Memory B cell (primary cell): ENCODE measurements at regions not wholly inside any gene's neighbourhood (a gene's known extent, or its start where the extent isn't known, plus 50 kb on each side); places are given as distances from the start of the nearest gene placed in this dataset.
"Not testable (repeated sequence)": the region's sequence is repeated elsewhere in the genome, so short reads cannot be mapped to it uniquely, and the experiment has no call there.

Experiments used
- ATAC-seq: fragments of 150-1000 bp; cut with Tn5 transposase; 2 replicates; pipeline ENCODE4 v1.10.0; 2021; ENCODE audit warnings: low read depth, mild to moderate bottlenecking, moderate library complexity
- DNase-seq, 2 donors: peaks; one replicate each; pipeline ENCODE4 v3.0.0; 2022; ENCODE audit warnings: low spot score in 2 of 2
- H3K27ac Mint-ChIP-seq: one replicate; pipeline ENCODE4 v1.8.0; 2022; ENCODE audit warnings: mild to moderate bottlenecking, moderate library complexity, mixed read lengths
- H3K27me3 Mint-ChIP-seq: one replicate; pipeline ENCODE4 v1.8.0; 2022; ENCODE audit warnings: mixed read lengths
- H3K36me3 Mint-ChIP-seq: one replicate; pipeline ENCODE4 v1.8.0; 2022; ENCODE audit warnings: mild to moderate bottlenecking, mixed read lengths
- H3K4me1 Mint-ChIP-seq: one replicate; pipeline ENCODE4 v1.8.0; 2022; ENCODE audit warnings: mixed read lengths
- H3K4me3 Mint-ChIP-seq: one replicate; pipeline ENCODE4 v1.8.0; 2022; ENCODE audit warnings: mild to moderate bottlenecking, moderate library complexity, mixed read lengths
- H3K9me3 Mint-ChIP-seq: one replicate; pipeline ENCODE4 v1.8.0; 2022; ENCODE audit warnings: mixed read lengths

DNA sequence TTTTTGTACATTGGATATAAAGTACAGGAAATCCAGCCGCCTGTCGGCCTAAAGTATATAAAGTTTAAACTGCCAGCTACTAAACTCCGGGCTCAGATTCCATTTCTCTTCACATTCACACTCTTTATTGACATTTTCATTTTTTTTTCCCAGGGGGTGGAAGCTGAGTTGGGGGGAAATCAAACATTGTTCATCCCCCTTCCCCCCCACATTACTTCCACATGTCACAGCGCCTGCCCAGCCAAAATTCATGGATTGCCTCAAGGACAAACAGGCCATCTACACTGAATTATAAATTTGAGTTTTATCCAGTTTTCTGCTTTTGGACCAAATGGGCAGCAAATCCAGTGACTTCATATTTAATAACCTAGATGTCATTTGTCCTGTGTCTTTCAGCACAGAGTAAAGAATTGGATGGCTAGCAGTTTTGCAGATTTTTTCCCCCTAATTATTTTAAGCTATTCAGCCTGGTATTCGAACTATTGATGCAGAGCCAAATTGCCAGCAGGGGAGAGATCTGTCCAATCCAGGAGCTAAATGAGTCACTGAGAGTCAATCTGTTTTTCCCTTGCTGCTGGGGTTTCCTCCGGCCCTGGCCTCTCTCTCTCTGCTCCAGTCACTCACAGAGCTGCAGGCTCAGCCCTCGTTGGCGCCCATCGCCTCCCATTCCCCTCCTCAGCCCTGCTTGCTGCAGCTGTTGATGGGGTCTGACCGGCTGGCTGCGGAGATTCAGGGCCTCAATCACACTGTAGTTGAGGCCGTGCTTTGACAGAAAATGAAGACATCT is 98.0 kb downstream of the LMO4 start:
- H3K27ac Mint-ChIP-seq: no peak overlapping the region
- ATAC-seq: no peak

DNA sequence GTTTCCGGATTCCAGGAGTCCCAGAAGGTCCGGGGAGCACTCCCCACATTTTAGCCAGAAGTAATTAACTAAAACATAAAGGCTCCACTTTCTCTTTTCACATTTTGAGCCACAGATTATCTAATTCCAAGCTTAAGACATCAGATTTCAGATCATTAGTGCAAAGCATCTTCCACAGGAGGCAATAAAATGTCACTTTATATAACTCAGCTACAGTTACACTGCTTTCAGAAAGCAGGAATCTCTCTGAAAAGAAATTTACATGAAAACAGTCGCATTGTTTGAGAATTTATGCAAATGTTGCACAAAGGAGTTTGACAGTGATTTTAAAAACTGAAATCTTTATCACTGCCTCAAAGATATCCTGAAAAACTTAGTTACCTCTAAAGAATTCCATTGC is 99.7 kb downstream of the LMO4 start:
- Mint-ChIP-seq H3K4me1 (no peaks in the 10 kb centered on the region), H3K4me3 (no peak overlapping the region), H3K27ac (no peak overlapping the region), H3K27me3 (no peaks in the 10 kb centered on the region), H3K9me3 (no peaks in the 10 kb centered on the region), H3K36me3 (no peaks in the 10 kb centered on the region)
- DNase-seq (no peak), ATAC-seq (no peak)

More for the DNA sequence above, 98.0 kb downstream of the LMO4 start:
- Mint-ChIP-seq H3K9me3 (no peaks in the 10 kb centered on the region), H3K4me3 (no peak overlapping the region), H3K27me3 (no peaks in the 10 kb centered on the region), H3K36me3 (peaks cover 1% of the 10 kb centered on the region), H3K4me1 (no peaks in the 10 kb centered on the region)
- DNase-seq: no peak

- Mint-ChIP-seq H3K27ac (no peak overlapping the region), H3K9me3 (no peaks in the 10 kb centered on the region), H3K4me3 (no peak overlapping the region), H3K36me3 (no peaks in the 10 kb centered on the region), H3K4me1 (no peaks in the 10 kb centered on the region), H3K27me3 (no peaks in the 10 kb centered on the region)
- DNase-seq (no peak), ATAC-seq (no peak)
These were observed 100.2 kb downstream of the LMO4 start for GRCh38 chr1:87428883-87429282.

GRCh38 chr1:87432685-87433084 is 104.0 kb downstream of the LMO4 start:
- ATAC-seq: no peak
- no peak overlapping the region for H3K4me3 Mint-ChIP-seq
- H3K27me3 Mint-ChIP-seq: peaks cover 2% of the 10 kb centered on the region
- no peak for DNase-seq
- H3K9me3 Mint-ChIP-seq: no peaks in the 10 kb centered on the region
- H3K27ac Mint-ChIP-seq: no peak overlapping the region
- H3K4me1 Mint-ChIP-seq: no peaks in the 10 kb centered on the region
- H3K36me3 Mint-ChIP-seq: no peaks in the 10 kb centered on the region

DNA sequence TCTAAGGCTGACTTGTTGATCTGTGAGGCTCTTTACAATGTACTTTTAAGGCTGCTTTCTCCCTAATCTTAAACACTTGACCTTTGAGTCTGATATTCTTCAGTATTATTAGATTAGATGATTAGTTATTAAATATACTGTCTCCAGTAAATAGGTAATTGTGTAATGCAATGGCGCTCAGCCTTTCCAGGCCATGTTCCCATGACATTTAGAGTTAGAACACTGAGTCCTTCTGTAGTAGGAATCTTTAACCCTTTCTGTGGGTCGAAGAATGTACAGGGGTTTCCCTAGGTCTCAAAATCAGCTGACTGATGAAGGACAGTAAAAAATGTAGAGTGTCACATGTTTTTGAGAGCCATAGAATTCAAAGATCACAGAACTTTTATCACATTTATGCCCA is 104.4 kb downstream of the LMO4 start:
- H3K4me3 Mint-ChIP-seq, DNase-seq, H3K4me1 Mint-ChIP-seq, H3K9me3 Mint-ChIP-seq, H3K36me3 Mint-ChIP-seq, H3K27me3 Mint-ChIP-seq, ATAC-seq, H3K27ac Mint-ChIP-seq: not testable (repeated sequence)

- no peak for DNase-seq
These were observed 106.8 kb downstream of the LMO4 start for GRCh38 chr1:87435484-87435883.

GRCh38 chr1:87436115-87436514 is 107.4 kb downstream of the LMO4 start:
- not testable (repeated sequence) for H3K27me3 Mint-ChIP-seq, DNase-seq, H3K9me3 Mint-ChIP-seq, ATAC-seq, H3K27ac Mint-ChIP-seq, H3K4me1 Mint-ChIP-seq, H3K36me3 Mint-ChIP-seq, H3K4me3 Mint-ChIP-seq

More at GRCh38 chr1:87435484-87435883, 106.8 kb downstream of the LMO4 start:
- no peak overlapping the region for H3K4me3 Mint-ChIP-seq
- peaks cover 2% of the 10 kb centered on the region for H3K27me3 Mint-ChIP-seq
- peaks cover 3% of the 10 kb centered on the region for H3K4me1 Mint-ChIP-seq
- ATAC-seq: no peak
- no peaks in the 10 kb centered on the region for H3K9me3 Mint-ChIP-seq
- no peaks in the 10 kb centered on the region for H3K36me3 Mint-ChIP-seq
- no peak overlapping the region for H3K27ac Mint-ChIP-seq

DNA sequence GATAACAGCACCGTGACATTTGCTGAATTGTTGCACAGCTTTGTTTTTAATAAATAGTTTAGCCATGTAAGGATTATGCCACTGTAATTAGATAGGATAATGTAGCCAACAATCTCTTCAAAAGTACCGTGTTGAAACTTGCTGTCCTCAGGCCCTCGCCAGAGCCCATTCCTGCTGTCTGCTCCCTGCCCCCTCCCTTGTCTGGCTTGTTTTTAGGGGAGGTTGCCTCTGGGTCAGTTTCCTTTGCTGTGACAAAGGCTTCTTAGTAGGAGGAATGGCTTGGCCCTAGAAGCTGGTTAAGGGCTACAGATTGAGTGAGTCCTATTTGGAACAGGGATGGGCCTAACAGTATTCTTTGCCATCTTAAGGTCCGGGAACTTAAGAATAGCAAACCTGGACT is 107.9 kb downstream of the LMO4 start:
- Mint-ChIP-seq H3K4me1 (peaks cover 3% of the 10 kb centered on the region), H3K4me3 (no peak overlapping the region), H3K9me3 (no peaks in the 10 kb centered on the region), H3K36me3 (no peaks in the 10 kb centered on the region), H3K27me3 (peaks cover 2% of the 10 kb centered on the region), H3K27ac (no peak overlapping the region)
- ATAC-seq: no peak
- DNase-seq: no peak

DNA sequence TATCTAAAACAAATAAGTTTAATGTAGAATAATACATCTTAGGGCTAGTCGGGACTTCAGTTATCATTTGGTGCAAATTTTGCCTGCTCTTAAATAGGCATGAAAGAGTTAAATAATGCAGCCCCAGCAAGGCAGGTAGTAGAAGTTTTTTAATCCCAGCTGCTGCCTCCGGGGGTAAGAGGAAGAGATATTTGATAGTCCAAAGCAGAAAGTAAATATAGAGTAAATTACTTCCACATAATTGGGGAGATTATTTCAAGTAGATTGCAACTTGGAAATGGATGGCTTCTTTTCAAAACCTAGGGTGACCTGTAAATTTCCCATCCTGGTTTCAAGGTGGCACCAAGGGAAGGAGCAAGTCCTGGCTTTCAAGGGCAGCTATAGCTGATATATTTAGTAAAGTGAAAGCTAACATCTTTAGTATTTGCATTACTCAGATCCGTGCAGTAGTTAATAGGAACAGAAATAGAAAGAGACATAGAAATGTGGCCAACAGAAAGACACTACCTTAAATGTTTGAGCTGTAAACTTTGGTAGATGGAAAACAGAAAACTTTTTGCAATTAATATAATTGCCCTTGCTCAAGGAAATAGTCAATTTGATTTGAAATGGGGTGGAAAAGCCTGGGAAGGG is 109.1 kb downstream of the LMO4 start:
- Mint-ChIP-seq H3K4me1 (peaks cover 3% of the 10 kb centered on the region), H3K36me3 (no peaks in the 10 kb centered on the region), H3K27ac (no peak overlapping the region), H3K27me3 (peaks cover 2% of the 10 kb centered on the region), H3K4me3 (no peak overlapping the region), H3K9me3 (no peaks in the 10 kb centered on the region)
- ATAC-seq (no peak), DNase-seq (no peak)

DNA sequence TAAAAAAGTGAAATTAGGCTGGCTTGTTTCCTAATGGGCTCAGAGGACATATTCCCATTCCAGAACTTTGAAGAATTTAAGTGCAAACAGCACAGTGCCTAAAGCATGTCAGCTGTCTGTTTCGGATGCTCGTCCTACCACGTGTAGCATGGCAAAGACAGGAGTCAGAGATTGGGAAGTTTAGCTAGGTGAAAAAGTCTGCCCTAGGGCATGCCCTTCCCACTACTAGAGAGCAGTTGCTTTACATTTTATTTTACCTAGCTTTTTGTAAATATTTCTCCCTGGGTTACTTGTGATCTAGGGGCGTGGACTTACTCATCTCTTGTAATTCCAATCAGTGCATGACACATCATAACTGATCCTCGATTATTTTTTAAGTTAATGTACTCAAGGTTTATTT is 111.1 kb downstream of the LMO4 start:
- H3K36me3 Mint-ChIP-seq: peaks cover 7% of the 10 kb centered on the region
- no peak for DNase-seq
- no peak overlapping the region for H3K27ac Mint-ChIP-seq
- peaks cover 5% of the 10 kb centered on the region for H3K9me3 Mint-ChIP-seq
- ATAC-seq: no peak
- H3K27me3 Mint-ChIP-seq: no peaks in the 10 kb centered on the region
- peaks cover 3% of the 10 kb centered on the region for H3K4me1 Mint-ChIP-seq
- no peak overlapping the region for H3K4me3 Mint-ChIP-seq

- peak; percentile 18 to 54 for DNase-seq
- Mint-ChIP-seq H3K27ac (peak overlapping the region; percentile 91), H3K9me3 (peaks cover 5% of the 10 kb centered on the region), H3K4me3 (peak overlapping the region; percentile 81), H3K4me1 (peaks cover 25% of the 10 kb centered on the region), H3K36me3 (peaks cover 7% of the 10 kb centered on the region), H3K27me3 (no peaks in the 10 kb centered on the region)
- ATAC-seq: peak; percentile 89
These were observed 120.8 kb downstream of the LMO4 start for GRCh38 chr1:87449348-87449963.

GRCh38 chr1:87450136-87450535 is 121.5 kb downstream of the LMO4 start:
- ATAC-seq (no peak), DNase-seq (no peak)
- Mint-ChIP-seq H3K4me3 (peak overlapping the region; percentile 81), H3K27me3 (no peaks in the 10 kb centered on the region), H3K9me3 (peaks cover 4% of the 10 kb centered on the region), H3K27ac (peak overlapping the region; percentile 91), H3K36me3 (peaks cover 5% of the 10 kb centered on the region), H3K4me1 (peaks cover 25% of the 10 kb centered on the region)

DNA sequence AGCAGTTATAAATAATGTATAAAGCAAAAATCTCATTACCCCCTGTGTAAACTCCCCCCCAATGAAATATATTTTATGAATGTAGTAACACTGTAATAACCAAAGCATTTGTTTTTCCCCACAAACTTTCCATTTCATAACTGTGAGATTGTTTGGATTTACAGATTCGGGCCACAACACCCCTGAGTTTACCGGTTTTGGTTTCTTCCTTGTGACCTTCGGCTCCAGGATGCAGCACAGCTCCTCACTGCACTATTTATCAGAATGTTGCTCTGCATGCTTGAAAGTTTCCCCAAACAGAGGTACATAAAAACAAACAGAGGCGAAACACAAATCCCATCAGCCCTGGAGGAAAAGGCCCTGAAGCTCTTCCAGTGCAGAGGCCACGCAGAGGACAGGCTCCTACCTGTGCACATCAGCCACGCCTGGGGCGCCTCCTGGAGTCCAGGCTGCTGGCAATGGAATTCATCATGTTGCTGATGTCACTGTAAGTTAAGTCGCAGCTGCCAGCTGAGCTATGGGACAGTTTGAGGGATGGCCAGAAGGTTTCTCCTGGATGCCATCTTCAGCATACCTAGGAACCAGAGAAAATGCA is 122.0 kb downstream of the LMO4 start:
- Mint-ChIP-seq H3K36me3 (peaks cover 2% of the 10 kb centered on the region), H3K4me1 (peaks cover 25% of the 10 kb centered on the region), H3K9me3 (no peaks in the 10 kb centered on the region), H3K4me3 (peak overlapping the region; percentile 81), H3K27ac (peak overlapping the region; percentile 91), H3K27me3 (no peaks in the 10 kb centered on the region)
- ATAC-seq (no peak), DNase-seq (no peak)

DNA sequence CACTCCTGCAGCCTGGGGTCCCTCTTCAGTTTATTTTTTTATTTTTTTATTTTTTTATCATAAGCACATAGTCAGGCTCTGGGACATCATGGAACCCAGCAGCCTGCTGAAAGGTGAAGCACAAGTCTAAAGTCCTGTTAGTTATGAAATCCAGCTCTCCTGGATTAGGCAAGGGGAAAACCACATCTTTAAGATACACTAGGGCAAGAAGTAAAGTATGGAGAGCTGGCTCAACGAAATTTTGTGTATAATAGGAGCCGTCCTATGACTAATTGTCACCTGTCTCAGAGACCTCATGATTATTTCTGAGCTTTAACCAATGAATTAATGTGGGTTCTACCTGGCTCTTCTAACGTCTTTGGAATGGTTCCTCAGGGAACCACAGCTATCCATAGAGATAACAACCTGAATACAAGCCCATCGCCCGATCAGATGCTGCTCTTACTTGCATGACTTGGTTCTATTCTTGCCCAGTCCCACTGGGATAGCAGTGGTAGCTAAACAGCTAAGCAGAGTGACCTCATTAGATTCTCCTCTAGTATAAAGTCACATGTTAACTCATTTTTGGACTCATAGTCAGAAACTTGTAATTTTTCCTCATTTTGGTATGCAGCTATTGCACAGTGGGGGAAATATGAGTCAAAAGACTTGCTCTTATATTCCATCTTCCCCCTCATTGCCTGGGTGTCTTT is 122.7 kb downstream of the LMO4 start:
- no peaks in the 10 kb centered on the region for H3K27me3 Mint-ChIP-seq
- H3K9me3 Mint-ChIP-seq: no peaks in the 10 kb centered on the region
- DNase-seq (no peak), ATAC-seq (no peak)
- H3K4me1 Mint-ChIP-seq: peaks cover 25% of the 10 kb centered on the region
- peak overlapping the region; percentile 91 for H3K27ac Mint-ChIP-seq
- no peak overlapping the region for H3K4me3 Mint-ChIP-seq
- H3K36me3 Mint-ChIP-seq: peaks cover 2% of the 10 kb centered on the region
